Progenitor cell of endocrine pancreas (in vitro differentiated cells): ENCODE measurements at regions not wholly inside any gene's neighbourhood (a gene's known extent, or its start where the extent isn't known, plus 50 kb on each side); places are given as distances from the start of the nearest gene placed in this dataset.

Experiments
- DNase-seq: peaks from one replicate; pipeline ENCODE4 v3.0.0; 2021; ENCODE audit warnings: low spot score; ENCODE audit not compliant: unreplicated experiment
- H3K27ac Mint-ChIP-seq: 2 replicates; pipeline ENCODE4 v1.8.0; 2021; ENCODE audit warnings: mild to moderate bottlenecking, moderate library complexity, mixed read lengths
- H3K27me3 Mint-ChIP-seq: 2 replicates; pipeline ENCODE4 v1.8.0; 2021; ENCODE audit warnings: mixed read lengths
- H3K36me3 Mint-ChIP-seq: 2 replicates; pipeline ENCODE4 v1.8.0; 2022; ENCODE audit warnings: mixed read lengths; ENCODE audit not compliant: insufficient read depth
- H3K4me1 Mint-ChIP-seq: 2 replicates; pipeline ENCODE4 v1.8.0; 2021; ENCODE audit warnings: low read depth, mixed read lengths
- H3K4me3 Mint-ChIP-seq: 2 replicates; pipeline ENCODE4 v1.8.0; 2021; ENCODE audit warnings: low read depth, mild to moderate bottlenecking, moderate library complexity, mixed read lengths
- H3K9me3 Mint-ChIP-seq: 2 replicates; pipeline ENCODE4 v1.8.0; 2021; ENCODE audit warnings: low read depth, mixed read lengths
- TF ChIP-seq, protein P1 (sequence below): fragments of 200-600 bp; sonication (generic); IDR thresholded peaks from one replicate; pipeline ENCODE4 v1.5.0; 2021; ENCODE audit warnings: antibody characterized with exemption, mild to moderate bottlenecking; ENCODE audit not compliant: unreplicated experiment

GRCh38 chr18:42568773-42569172 lies 546.7 kb downstream of the RIT2 start:
- H3K27ac Mint-ChIP-seq = no peak overlapping the region
- DNase-seq = no peak
- peaks cover 1% of the 10 kb centered on the region for H3K36me3 Mint-ChIP-seq
- H3K4me3 Mint-ChIP-seq = no peak overlapping the region
- H3K4me1 Mint-ChIP-seq = peaks cover 8% of the 10 kb centered on the region
- H3K27me3 Mint-ChIP-seq = no peaks in the 10 kb centered on the region
- TF ChIP-seq, protein P1, sequence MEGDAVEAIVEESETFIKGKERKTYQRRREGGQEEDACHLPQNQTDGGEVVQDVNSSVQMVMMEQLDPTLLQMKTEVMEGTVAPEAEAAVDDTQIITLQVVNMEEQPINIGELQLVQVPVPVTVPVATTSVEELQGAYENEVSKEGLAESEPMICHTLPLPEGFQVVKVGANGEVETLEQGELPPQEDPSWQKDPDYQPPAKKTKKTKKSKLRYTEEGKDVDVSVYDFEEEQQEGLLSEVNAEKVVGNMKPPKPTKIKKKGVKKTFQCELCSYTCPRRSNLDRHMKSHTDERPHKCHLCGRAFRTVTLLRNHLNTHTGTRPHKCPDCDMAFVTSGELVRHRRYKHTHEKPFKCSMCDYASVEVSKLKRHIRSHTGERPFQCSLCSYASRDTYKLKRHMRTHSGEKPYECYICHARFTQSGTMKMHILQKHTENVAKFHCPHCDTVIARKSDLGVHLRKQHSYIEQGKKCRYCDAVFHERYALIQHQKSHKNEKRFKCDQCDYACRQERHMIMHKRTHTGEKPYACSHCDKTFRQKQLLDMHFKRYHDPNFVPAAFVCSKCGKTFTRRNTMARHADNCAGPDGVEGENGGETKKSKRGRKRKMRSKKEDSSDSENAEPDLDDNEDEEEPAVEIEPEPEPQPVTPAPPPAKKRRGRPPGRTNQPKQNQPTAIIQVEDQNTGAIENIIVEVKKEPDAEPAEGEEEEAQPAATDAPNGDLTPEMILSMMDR = no peak
- H3K9me3 Mint-ChIP-seq = peaks cover 3% of the 10 kb centered on the region

GRCh38 chr18:42574871-42575270 lies 540.6 kb downstream of the RIT2 start:
- no peaks in the 10 kb centered on the region for H3K27me3 Mint-ChIP-seq
- peaks cover 2% of the 10 kb centered on the region for H3K4me1 Mint-ChIP-seq
- no peak overlapping the region for H3K4me3 Mint-ChIP-seq
- no peaks in the 10 kb centered on the region for H3K36me3 Mint-ChIP-seq
- TF ChIP-seq, protein P1 = no peak
- DNase-seq = no peak
- H3K27ac Mint-ChIP-seq = no peak overlapping the region
- H3K9me3 Mint-ChIP-seq = peaks cover 3% of the 10 kb centered on the region

- H3K4me1 Mint-ChIP-seq = peaks cover 4% of the 10 kb centered on the region
- no peaks in the 10 kb centered on the region for H3K36me3 Mint-ChIP-seq
- no peak for DNase-seq
- H3K27me3 Mint-ChIP-seq = no peaks in the 10 kb centered on the region
- H3K4me3 Mint-ChIP-seq = no peak overlapping the region
- H3K27ac Mint-ChIP-seq = no peak overlapping the region
- TF ChIP-seq, protein P1 = no peak
- H3K9me3 Mint-ChIP-seq = peaks cover 3% of the 10 kb centered on the region
These were observed 539.4 kb downstream of the RIT2 start for GRCh38 chr18:42576124-42576523.

GRCh38 chr18:42578792-42579191 lies 536.7 kb downstream of the RIT2 start:
- Mint-ChIP-seq H3K36me3 (no peaks in the 10 kb centered on the region), H3K27ac (no peak overlapping the region), H3K4me1 (peaks cover 23% of the 10 kb centered on the region), H3K9me3 (no peaks in the 10 kb centered on the region), H3K4me3 (no peak overlapping the region), H3K27me3 (no peaks in the 10 kb centered on the region)
- TF ChIP-seq, protein P1 = no peak
- DNase-seq = no peak

DNA sequence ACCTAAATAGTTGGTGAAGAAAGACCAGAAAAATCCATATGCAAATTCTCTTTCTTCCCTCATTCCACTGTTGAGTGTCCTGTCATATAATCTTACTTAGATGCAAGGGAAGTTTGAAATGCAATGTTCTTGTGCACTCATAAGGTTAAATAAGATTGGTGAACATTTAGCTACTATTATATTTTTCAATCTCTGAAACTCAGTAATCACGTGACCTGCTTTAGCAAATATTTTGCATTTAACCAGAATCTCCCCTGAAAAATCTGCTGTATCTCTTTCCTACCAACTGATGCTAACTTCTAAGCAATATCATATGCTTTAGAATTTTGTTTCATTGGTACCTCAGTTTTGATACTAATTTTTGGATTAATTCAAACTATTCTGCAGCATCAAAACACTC lies 533.2 kb downstream of the RIT2 start:
- no peak overlapping the region for H3K27ac Mint-ChIP-seq
- peaks cover 34% of the 10 kb centered on the region for H3K4me1 Mint-ChIP-seq
- DNase-seq = no peak
- TF ChIP-seq, protein P1 = no peak
- no peaks in the 10 kb centered on the region for H3K9me3 Mint-ChIP-seq
- no peak overlapping the region for H3K4me3 Mint-ChIP-seq
- no peaks in the 10 kb centered on the region for H3K27me3 Mint-ChIP-seq
- H3K36me3 Mint-ChIP-seq = no peaks in the 10 kb centered on the region
